HG02852 (cell line): ENCODE measurements at regions not wholly inside any gene's neighbourhood (a gene's known extent, or its start where the extent isn't known, plus 50 kb on each side); places are given as distances from the start of the nearest gene placed in this dataset.
"Not testable (repeated sequence)": the region's sequence is repeated elsewhere in the genome, so short reads cannot be mapped to it uniquely, and the experiment has no call there.

Experiments
- ATAC-seq: cut with Tn5 transposase; IDR thresholded peaks from one replicate; pipeline ENCODE4 v1.9.1; 2021; ENCODE audit warnings: mild to moderate bottlenecking, moderate library complexity; ENCODE audit not compliant: unreplicated experiment

DNA sequence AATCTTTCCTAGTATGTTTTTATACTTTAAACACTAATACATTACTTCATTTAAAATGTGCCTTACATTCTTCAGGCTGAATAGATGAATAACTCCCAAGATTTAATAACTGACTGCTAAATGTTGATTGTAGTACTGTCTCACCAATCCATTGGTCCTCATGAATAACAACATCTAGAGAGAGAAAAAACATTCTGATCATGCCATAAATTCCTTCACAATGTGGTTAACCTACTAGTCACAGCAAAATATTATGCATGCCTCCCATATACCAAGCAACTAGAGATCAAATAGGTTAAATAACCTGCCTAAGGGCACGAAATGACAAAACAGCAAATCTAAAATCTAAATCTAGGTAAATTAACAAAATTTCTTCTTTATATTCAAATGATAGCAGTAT, 66.2 kb downstream of the SYT15 start:
- ATAC-seq: not testable (repeated sequence)

DNA sequence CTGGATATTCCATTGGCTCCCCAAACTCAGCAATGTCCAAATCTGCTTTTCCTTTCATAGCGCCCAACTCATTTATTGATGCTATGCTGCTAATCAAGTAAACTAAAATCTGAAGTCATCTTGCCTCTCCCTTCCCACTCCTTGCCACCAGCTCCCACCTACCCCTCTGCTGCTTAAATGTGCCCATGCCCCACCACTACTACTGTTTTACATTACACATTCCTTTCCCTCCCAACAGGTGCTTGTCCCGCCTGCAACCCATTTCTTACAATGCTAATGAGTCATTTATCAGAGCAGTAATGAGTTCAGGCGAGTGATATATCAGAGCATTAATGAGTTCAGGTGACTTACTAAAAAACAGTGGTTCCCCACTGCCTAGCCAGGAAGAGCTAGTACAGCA, 67.2 kb downstream of the SYT15 start:
- ATAC-seq: not testable (repeated sequence)

DNA sequence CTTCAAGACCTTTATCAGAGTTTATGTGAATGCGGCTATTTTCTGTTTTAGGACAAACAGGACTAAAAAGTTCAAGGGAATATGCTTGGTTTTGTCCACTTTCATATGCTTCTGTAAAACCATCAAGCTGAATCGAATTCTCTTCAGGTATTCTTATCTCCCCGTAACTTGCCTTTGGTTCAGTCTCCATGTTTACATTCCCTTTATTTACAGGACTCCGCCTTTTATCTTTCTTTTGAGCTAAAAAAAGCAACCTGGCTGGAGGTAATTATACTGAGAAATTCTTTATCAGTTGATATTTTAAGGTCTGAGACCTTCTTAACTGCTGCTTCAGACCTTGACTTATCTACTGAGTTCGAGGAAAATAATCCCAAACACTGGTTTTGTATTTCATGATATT, 72.0 kb downstream of the SYT15 start:
- not testable (repeated sequence) for ATAC-seq

DNA sequence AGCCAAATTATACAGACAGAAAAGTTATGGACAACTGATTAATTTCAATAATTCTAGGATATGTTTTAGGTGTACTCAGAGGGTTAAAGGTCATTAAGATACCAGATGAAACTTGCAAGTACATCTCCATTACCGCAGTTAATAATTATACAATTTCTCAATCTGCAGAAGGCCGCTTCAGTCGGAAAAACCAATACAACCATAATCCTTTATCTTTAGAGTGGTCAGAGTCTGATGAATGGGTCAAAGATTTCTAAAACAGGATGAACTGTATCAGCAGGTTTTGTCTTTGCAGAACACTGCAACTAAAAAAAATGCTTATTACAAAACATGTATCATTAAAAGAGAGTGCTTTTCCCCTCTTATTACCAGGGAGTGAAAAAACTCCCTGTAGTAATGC, 78.5 kb downstream of the SYT15 start:
- ATAC-seq: not testable (repeated sequence)

DNA sequence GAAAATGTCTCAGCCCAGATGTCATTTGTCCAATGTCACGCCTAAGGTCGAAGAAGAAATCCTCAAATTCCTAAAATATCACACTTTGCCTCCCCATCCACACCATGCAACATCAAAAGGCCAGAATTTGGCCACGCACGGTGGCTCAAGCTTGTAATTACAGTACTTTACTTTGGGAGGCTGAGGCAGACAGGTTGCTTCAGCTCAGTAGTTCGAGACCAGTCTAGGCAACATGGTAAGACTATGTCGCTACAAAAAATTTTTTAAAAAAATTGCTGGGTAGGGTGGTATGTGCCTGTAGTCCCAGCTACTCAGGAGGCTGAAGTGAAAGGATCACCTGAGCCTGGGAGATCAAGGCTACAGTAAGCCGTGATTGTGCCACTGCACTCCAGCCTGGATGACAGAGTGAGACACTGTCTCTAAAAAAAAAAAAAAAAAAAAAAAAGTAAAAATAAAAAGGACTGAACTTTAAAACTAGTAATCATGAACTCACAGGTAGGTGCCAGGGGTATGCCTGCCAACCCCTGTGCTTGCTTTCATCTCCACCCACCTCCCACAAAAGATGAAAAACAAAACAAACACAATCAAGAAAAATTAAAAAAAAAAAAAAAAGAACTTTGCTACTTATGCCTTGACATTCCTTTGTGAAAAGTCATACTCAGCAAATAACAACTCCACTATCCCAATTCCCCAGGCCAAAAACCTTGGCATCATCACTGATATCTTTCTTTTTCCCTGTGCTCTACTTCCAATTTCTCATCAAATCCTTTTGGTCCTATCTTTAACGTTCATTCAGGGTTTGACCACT, 81.3 kb downstream of the SYT15 start:
- not testable (repeated sequence) for ATAC-seq

DNA sequence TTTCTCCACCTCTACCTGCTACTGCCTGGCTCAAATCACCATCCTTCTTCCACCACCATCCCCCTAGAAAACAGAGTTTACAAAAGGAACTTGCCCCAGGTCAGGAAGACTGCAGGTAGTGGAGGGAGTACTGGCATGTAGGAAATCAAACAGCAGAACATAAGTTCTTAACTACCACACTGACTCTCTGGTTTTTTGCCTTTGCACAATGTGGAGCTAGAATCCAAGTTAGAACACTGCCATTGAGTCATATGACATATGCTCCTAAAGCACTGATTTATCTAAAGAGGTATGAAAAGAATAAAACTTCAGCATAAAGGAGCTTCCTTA, 81.9 kb downstream of the SYT15 start:
- not testable (repeated sequence) for ATAC-seq

DNA sequence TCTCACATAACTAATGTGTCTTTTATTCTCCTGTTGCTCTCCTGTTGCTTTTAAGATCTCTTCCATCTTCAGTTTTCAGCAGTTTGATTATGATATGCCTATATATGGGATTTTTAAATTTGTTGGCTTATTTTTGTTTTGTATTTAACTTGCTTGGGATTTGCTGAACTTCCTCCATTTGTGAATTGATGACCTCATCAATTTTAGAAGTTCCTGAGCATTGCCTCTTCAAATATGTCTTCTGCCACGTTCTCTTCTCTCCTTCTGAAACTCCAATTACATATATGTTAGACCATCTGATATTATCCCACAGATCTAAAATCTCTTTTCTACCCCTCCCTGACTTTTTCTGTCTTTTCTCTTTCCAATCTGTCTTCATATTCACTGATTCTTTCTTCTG, 86.6 kb downstream of the SYT15 start:
- ATAC-seq: not testable (repeated sequence)

DNA sequence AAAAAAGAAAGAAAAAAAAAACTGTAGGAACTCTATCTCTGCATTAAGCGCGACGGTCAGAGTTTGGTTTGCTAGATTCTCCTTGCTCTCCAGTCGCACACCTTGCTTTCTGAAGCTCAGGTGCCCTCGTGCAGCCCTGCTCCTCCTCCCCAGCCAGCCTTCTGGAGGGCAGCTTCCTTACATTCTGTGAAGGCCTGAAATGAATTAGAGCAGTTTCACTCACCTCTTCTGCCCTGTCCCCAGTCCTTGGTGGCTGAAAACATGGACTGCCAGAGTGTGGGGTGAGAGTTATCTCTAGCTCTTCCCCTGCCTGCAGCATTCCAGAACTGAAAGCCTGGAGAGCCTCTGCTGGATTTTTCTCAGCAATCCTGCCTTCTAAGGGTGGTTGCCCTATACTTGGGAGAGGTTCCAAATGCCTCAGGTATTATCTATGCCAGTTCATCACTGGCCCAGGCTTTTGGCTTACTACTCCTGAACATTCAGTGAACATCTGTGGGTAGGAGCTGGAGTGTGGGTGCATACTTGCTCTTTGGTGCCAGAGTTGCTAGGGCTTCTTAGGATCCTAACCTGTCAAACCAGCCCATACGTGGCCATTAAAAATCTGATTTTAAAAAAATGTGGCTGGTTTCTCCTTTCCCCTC, 89.5 kb downstream of the SYT15 start:
- not testable (repeated sequence) for ATAC-seq

DNA sequence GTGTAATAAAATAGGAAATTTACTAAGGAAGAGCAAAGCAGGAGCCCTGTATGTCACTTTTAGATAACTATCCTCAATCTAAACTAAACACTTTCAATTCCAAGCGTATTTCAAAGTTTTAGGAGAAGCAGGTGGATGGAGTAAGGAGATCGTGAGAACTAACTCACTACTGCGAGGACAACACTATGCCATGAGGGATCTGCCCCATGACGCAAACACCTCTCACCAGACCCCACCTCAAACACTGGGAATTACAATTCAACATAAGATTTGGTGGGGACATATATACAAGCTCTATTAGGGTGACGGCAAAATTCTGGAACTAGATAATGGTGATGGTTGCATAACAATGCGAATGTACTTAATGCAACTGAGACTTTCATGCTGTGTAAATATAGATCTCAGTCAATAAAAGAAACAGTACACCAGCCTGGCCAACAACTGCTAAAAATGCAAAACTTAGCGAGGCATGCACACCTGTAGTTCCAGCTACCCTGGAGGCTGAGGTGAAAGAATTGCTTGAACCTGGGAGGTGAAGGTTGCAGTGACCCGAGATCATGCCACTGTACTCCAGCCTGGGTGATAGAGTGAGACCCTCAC, 99.0 kb downstream of the SYT15 start:
- not testable (repeated sequence) for ATAC-seq

DNA sequence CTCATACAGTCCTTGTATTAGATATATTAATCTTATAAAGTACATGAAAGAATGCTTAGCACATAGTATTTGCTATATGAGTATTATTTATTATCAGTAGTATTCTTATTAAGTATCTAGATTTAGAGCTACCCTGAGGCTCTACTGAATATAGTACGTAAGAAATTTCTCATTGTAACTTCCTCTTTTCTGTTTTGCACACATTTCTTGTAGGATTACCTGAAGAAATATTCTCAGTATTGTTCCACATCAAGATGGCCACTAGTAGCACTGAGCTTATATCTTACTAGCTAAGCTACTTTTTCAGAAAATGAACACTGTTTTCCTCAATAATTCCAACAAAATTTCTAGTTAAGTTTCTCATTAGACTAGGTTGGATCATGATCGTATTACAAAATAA, 112.5 kb downstream of the SYT15 start:
- not testable (repeated sequence) for ATAC-seq

DNA sequence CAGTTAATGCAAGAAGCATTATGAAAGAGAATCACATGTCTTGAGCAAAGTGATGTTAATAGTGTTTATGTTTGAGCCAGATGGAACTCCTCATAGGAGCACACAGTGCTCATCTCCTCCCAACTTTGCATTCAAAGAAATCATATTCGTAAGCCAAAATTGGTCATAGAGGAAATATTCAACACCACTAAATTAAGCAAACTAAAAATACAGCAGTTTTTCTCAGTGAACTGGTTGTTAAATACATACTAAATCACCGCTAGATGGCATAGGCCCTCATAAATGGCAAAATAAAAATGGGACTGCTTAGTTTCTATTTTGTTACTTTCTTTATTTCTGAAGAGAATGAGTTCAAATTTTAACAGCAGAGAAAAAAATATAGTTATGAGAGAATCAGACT, 114.3 kb downstream of the SYT15 start:
- ATAC-seq: not testable (repeated sequence)

DNA sequence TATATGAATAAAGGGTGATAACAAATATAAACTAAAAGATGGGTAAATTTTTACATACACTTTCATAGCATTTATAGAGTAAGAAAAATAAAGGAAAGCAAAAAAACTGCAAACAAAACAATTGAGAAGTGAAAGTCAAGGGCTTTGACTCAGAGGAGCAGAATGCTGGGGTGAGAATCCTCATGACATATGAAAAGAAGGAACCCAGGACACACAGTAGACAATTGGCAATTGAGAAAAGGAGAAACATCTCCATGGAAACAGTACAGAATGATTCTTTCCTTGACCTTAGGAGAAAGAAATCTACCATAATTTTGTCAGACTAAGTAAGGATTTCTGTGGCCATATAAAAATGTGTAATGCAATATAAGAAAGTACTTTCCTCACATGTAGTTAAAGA, 138.3 kb downstream of the SYT15 start:
- not testable (repeated sequence) for ATAC-seq

DNA sequence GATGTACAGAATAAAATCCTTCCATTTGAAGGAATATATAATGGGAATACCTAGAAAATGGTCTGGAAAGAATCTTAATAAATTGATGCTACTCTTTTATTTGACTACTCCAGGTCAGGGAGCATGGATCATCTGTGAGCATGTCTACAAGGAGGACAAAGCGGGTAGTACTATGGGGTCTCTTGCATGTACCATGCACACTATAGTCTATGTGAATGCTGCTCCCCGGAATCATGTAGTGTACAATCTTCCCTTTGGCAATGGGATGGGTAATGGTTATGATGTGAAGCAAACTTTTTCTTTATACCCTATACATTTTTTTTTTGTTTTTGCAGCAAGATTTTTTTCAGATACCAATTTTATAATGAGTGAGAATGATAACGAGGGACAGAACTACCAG, 139.1 kb downstream of the SYT15 start:
- not testable (repeated sequence) for ATAC-seq

DNA sequence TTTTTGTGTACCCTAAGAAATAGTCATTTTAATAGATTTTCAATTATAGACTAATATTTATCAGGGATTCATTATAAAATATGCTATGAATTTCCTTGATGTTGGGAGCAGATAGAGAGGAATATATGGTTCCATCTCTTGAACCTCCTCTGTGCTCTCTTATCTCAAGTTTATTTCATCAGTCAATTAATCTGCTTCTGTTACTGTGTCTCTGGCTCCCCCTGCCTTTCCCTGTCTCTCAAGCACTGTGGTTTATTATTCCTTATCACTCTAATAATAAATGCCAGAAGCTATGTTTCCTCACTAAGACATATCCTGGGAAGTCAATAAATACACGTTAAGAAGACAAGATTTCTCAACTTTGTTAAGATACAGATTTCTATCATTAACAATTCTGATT, 141.5 kb downstream of the SYT15 start:
- not testable (repeated sequence) for ATAC-seq

DNA sequence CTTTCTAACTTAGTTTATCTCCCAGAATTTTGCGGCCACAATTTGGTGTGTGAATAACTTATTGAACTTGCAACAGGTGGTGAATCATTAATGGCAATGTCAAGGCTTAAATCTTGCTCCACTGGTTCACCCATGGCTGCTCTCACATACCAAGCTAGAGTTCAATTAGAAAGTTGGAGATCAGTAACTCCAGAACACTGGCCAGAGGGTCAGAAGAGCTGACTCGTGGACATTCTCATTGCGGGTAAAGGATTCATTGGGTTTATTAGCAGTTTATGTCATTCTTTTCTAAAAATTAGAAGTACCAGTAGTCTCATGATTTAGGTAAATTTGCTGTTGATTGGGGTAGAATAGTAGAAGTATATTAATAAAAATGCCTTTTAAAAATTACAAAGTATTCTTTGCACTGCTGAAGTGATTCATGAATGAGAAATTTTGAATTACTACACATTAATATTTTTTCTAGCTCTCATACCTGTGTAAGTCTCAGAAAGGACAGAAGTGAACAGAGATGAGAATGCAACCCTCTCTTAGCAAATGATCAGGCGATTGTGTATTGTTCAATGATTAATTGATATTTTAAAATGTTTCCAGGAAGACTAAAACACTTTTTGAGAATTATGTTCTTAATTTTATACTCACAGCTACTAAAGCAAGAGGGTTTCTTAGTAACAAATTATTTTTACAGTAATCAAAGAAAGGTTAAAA, 142.0 kb downstream of the SYT15 start:
- not testable (repeated sequence) for ATAC-seq

DNA sequence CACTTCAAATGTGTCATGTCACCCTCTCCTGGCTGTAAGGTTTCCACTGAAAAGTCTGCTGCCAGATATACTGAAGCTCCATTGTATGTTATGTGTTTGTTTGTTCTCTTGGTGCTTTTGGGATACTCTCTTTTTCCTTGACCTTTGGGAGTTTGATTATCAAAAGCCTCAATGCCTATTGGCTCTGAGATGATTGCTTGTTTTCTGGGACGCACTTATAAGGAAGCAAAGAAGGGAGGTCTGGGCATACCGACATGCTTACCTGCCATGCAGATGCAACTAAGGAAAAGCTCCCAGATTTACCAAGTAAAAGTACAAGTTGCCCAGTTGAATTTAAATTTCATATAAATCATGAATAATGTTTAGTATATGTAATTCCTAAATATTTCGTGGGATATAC, 145.3 kb downstream of the SYT15 start:
- ATAC-seq: not testable (repeated sequence)

DNA sequence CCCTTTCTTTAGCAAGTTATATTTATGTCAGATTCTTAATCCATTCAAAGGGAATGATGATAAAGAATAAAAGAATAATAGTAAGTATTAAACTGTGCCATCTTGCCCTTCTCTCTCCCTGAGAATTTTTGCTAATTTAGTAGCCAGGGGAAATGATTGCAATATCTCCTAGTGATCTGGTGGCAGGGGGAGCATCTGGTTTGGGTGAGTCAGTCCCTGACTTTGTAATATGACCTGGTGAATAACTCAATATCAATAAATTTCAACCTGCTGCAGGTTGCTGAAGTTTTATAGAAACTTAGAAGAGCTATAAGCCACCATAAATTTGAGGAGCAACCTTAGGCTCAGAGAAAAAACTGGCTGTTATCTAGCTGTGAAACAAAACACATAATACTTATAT, 149.4 kb downstream of the SYT15 start:
- ATAC-seq: not testable (repeated sequence)

DNA sequence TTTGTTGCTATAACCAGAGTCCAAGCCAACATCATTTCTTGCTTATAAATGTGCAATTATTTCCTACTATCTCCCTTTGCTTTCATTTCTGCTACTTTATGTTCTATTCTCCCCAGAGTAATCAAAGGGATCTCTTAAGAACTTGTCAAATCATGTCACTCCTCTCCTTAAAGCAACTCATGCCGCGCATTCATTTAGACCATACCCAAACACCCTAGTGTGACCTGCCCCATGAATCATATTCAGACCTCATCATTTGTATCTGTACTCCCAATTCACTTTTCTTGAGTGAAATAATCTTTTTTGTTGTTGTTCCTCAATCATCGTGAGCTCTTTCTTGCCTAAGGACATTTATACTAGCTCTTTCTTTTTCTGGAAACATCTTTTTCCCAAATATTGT, 151.8 kb downstream of the SYT15 start:
- ATAC-seq: not testable (repeated sequence)

DNA sequence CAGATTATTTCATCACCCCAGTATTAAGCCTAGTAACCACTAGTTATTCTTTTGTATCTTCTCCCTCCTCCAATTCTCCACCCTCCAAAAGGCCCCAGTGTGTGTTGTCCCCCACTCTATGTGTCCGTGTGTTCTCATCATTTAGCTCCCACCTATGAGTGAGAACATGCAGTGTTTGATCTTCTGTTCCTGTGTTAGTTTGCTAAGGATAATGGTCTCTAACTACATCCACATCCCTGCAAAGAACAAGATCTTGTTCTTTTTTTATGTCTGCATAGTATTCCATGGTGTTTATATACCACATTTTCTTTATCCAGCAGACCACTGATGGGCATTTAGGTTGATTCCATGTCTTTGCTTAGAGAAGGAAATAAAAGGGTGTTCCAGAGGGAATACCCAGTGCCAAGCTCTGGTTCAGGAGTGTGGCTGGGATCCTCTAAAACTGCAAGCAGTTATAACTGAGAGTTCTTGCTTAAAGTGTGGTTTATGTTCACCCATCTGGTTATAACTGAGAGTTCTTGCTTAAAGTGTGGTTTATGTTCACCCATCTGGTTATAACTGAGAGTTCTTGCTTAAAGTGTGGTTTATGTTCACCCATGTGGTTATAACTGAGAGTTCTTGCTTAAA, 154.8 kb downstream of the SYT15 start:
- not testable (repeated sequence) for ATAC-seq

DNA sequence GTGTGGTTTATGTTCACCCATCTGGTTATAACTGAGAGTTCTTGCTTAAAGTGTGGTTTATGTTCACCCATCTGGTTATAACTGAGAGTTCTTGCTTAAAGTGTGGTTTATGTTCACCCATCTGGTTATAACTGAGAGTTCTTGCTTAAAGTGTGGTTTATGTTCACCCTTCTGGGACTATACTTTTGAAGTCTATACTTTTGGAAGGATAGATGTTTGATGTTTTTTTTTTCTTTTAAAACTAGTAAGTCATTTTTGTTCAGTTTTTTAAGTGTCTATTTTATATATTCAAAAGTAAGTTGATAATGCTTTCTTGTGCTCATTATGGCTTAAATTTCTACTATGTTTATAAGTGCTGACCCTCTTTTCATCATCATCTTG, 155.3 kb downstream of the SYT15 start:
- not testable (repeated sequence) for ATAC-seq

DNA sequence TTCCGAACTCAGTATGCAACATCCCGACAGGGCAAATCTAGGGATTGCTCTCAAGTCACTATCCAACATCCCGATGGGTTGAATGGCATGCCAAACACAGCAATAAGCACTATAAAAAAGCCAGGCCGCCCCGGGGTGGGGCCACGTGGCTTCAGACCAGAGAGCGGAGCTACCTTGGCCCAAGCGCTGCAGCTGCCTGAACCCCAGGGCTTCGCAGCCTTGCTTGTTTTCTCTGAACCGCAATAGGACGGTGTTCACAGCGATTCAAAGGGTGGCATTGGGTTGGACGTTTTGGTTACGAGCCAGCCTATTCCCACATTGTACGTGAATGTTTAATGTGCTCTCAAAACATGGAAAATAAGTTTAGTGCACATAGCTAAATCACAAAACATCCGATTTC, 161.0 kb downstream of the SYT15 start:
- not testable (repeated sequence) for ATAC-seq
